Skeletal muscle satellite cell (primary cell): ENCODE measurements at regions not wholly inside any gene's neighbourhood (a gene's known extent, or its start where the extent isn't known, plus 50 kb on each side); places are given as distances from the start of the nearest gene placed in this dataset.

ENCODE experiments used
- H3K27me3 ChIP-seq: 2 replicates; pipeline ENCODE4 v1.7.0; 2013; ENCODE audit warnings: low read length; ENCODE audit not compliant: control insufficient read depth, insufficient read depth
- H3K36me3 ChIP-seq: 2 replicates; pipeline ENCODE4 v1.7.0; 2013; ENCODE audit warnings: mild to moderate bottlenecking, control low read depth, low read length; ENCODE audit not compliant: insufficient read depth
- H3K4me1 ChIP-seq: 2 replicates; pipeline ENCODE4 v1.7.0; 2013; ENCODE audit warnings: low read length; ENCODE audit not compliant: control insufficient read depth, insufficient read depth
- H3K4me2 ChIP-seq: 2 replicates; pipeline ENCODE4 v1.7.0; 2013; ENCODE audit warnings: mild to moderate bottlenecking, low read length
- H3K4me3 ChIP-seq: 2 replicates; pipeline ENCODE4 v1.7.0; 2013; ENCODE audit warnings: low read length
- H3K9ac ChIP-seq: 2 replicates; pipeline ENCODE4 v1.7.0; 2013; ENCODE audit warnings: mild to moderate bottlenecking, low read depth, low read length, moderate library complexity
- H3K9me3 ChIP-seq: replicated peaks from 2 replicates; pipeline ENCODE4 v1.7.0; 2013; ENCODE audit warnings: mild to moderate bottlenecking, control low read depth, low read length

- no peak overlapping the region for H3K9ac ChIP-seq
- H3K4me2 ChIP-seq = no peak overlapping the region
- H3K4me1 ChIP-seq = no peaks in the 10 kb centered on the region
- H3K4me3 ChIP-seq = no peak overlapping the region
- no peaks in the 10 kb centered on the region for H3K9me3 ChIP-seq
- H3K27me3 ChIP-seq = no peaks in the 10 kb centered on the region
- H3K36me3 ChIP-seq = no peaks in the 10 kb centered on the region
Observed at GRCh38 chr5:152488869-152489268, 83.8 kb upstream of the NMUR2 start.

- H3K9ac ChIP-seq = no peak overlapping the region
- H3K27me3 ChIP-seq = no peaks in the 10 kb centered on the region
- no peaks in the 10 kb centered on the region for H3K4me1 ChIP-seq
- H3K9me3 ChIP-seq = no peaks in the 10 kb centered on the region
- no peak overlapping the region for H3K4me3 ChIP-seq
- no peaks in the 10 kb centered on the region for H3K36me3 ChIP-seq
- no peak overlapping the region for H3K4me2 ChIP-seq
Observed at GRCh38 chr5:152499814-152500535, 94.9 kb upstream of the NMUR2 start.

GRCh38 chr5:152501294-152501693, 96.2 kb upstream of the NMUR2 start:
- H3K4me1 ChIP-seq = no peaks in the 10 kb centered on the region
- H3K4me3 ChIP-seq = no peak overlapping the region
- H3K36me3 ChIP-seq = no peaks in the 10 kb centered on the region
- no peaks in the 10 kb centered on the region for H3K27me3 ChIP-seq
- no peaks in the 10 kb centered on the region for H3K9me3 ChIP-seq
- no peak overlapping the region for H3K9ac ChIP-seq
- H3K4me2 ChIP-seq = no peak overlapping the region

GRCh38 chr5:152503206-152503605, 98.1 kb upstream of the NMUR2 start:
- Histone ChIP-seq H3K36me3 (no peaks in the 10 kb centered on the region), H3K9me3 (no peaks in the 10 kb centered on the region), H3K9ac (no peak overlapping the region), H3K4me1 (no peaks in the 10 kb centered on the region), H3K27me3 (no peaks in the 10 kb centered on the region), H3K4me2 (no peak overlapping the region), H3K4me3 (no peak overlapping the region)

GRCh38 chr5:152505442-152506042, 100.5 kb upstream of the NMUR2 start:
- Histone ChIP-seq H3K4me1 (no peaks in the 10 kb centered on the region), H3K4me3 (no peak overlapping the region), H3K9ac (no peak overlapping the region), H3K9me3 (no peaks in the 10 kb centered on the region), H3K27me3 (no peaks in the 10 kb centered on the region), H3K4me2 (no peak overlapping the region), H3K36me3 (no peaks in the 10 kb centered on the region)

- H3K4me2 ChIP-seq = no peak overlapping the region
- no peaks in the 10 kb centered on the region for H3K36me3 ChIP-seq
- H3K27me3 ChIP-seq = no peaks in the 10 kb centered on the region
- H3K4me1 ChIP-seq = no peaks in the 10 kb centered on the region
- no peak overlapping the region for H3K9ac ChIP-seq
- H3K4me3 ChIP-seq = no peak overlapping the region
- H3K9me3 ChIP-seq = no peaks in the 10 kb centered on the region
Observed at GRCh38 chr5:152511120-152511519, 106.0 kb upstream of the NMUR2 start.

GRCh38 chr5:152511531-152512132, 106.6 kb upstream of the NMUR2 start:
- Histone ChIP-seq H3K36me3 (no peaks in the 10 kb centered on the region), H3K9me3 (no peaks in the 10 kb centered on the region), H3K4me3 (no peak overlapping the region), H3K9ac (no peak overlapping the region), H3K4me2 (no peak overlapping the region), H3K4me1 (no peaks in the 10 kb centered on the region), H3K27me3 (no peaks in the 10 kb centered on the region)

- Histone ChIP-seq H3K36me3 (no peaks in the 10 kb centered on the region), H3K27me3 (peaks cover 2% of the 10 kb centered on the region)
Observed at GRCh38 chr5:152514827-152515397, 109.8 kb upstream of the NMUR2 start.

GRCh38 chr5:152523964-152524363, 118.9 kb upstream of the NMUR2 start:
- Histone ChIP-seq H3K4me1 (peaks cover 4% of the 10 kb centered on the region), H3K4me2 (no peak overlapping the region), H3K36me3 (no peaks in the 10 kb centered on the region), H3K9me3 (no peaks in the 10 kb centered on the region), H3K9ac (no peak overlapping the region), H3K27me3 (no peaks in the 10 kb centered on the region), H3K4me3 (no peak overlapping the region)

More at GRCh38 chr5:152514827-152515397, 109.8 kb upstream of the NMUR2 start:
- H3K4me3 ChIP-seq = no peak overlapping the region
- no peaks in the 10 kb centered on the region for H3K4me1 ChIP-seq
- H3K9ac ChIP-seq = no peak overlapping the region
- no peaks in the 10 kb centered on the region for H3K9me3 ChIP-seq
- no peak overlapping the region for H3K4me2 ChIP-seq

GRCh38 chr5:152527358-152528052, 122.4 kb upstream of the NMUR2 start:
- Histone ChIP-seq H3K4me2 (no peak overlapping the region), H3K36me3 (no peaks in the 10 kb centered on the region), H3K27me3 (no peaks in the 10 kb centered on the region), H3K4me3 (no peak overlapping the region), H3K9ac (no peak overlapping the region), H3K9me3 (no peaks in the 10 kb centered on the region), H3K4me1 (peaks cover 4% of the 10 kb centered on the region)

GRCh38 chr5:152529440-152529839, 124.4 kb upstream of the NMUR2 start:
- Histone ChIP-seq H3K27me3 (no peaks in the 10 kb centered on the region), H3K9me3 (no peaks in the 10 kb centered on the region), H3K9ac (no peak overlapping the region), H3K36me3 (no peaks in the 10 kb centered on the region), H3K4me1 (no peaks in the 10 kb centered on the region), H3K4me3 (no peak overlapping the region), H3K4me2 (no peak overlapping the region)
